HG02588 (cell line): ENCODE measurements at regions not wholly inside any gene's neighbourhood (a gene's known extent, or its start where the extent isn't known, plus 50 kb on each side); places are given as distances from the start of the nearest gene placed in this dataset.

ENCODE experiments used
- ATAC-seq: cut with Tn5 transposase; IDR thresholded peaks from one replicate; pipeline ENCODE4 v1.9.1; 2021; ENCODE audit warnings: mild to moderate bottlenecking, moderate library complexity; ENCODE audit not compliant: unreplicated experiment

- no peak for ATAC-seq
These were observed 50.2 kb upstream of the PHLPP1 start for GRCh38 chr18:62665188-62665587.
